Astrocyte of the spinal cord (primary cell): ENCODE measurements at regions not wholly inside any gene's neighbourhood (a gene's known extent, or its start where the extent isn't known, plus 50 kb on each side); places are given as distances from the start of the nearest gene placed in this dataset.

Source experiments
- DNase-seq: peaks from one replicate; pipeline ENCODE4 v3.0.0; 2011; ENCODE audit warnings: low read depth, low spot score
- H3K4me3 ChIP-seq: 2 replicates; pipeline ENCODE4 v1.5.1; 2011; ENCODE audit warnings: low read depth, mild to moderate bottlenecking, low read length, moderate library complexity
- CTCF ChIP-seq: IDR thresholded peaks from 2 replicates; pipeline ENCODE4 v1.5.1; 2012; ENCODE audit warnings: low read depth, mild to moderate bottlenecking, low read length, inconsistent platforms
- in situ Hi-C: cut with HindIII; loops from 2 replicates; pipeline ENCODE4 v1.10.0; 2017; ENCODE audit warnings: low sequenced_read_pairs

- in situ Hi-C loops = no loop called here
- no peak for TF ChIP-seq CTCF
- no peak overlapping the region for H3K4me3 ChIP-seq
- peak; percentile 10 for DNase-seq
These were observed 240.6 kb upstream of the TOPAZ1 start for GRCh38 chr3:44001072-44001471.

- TF ChIP-seq CTCF = no peak
- in situ Hi-C loops = no loop called here
- no peak for DNase-seq
- no peak overlapping the region for H3K4me3 ChIP-seq
These were observed 237.9 kb upstream of the TOPAZ1 start for GRCh38 chr3:44003801-44004200.

GRCh38 chr3:44011680-44012079, 230.0 kb upstream of the TOPAZ1 start:
- TF ChIP-seq CTCF = no peak
- no peak overlapping the region for H3K4me3 ChIP-seq
- no peak for DNase-seq
- in situ Hi-C loops = no loop called here

GRCh38 chr3:44012160-44012899, 229.4 kb upstream of the TOPAZ1 start:
- in situ Hi-C loops = no loop called here
- DNase-seq = no peak
- H3K4me3 ChIP-seq = no peak overlapping the region
- no peak for TF ChIP-seq CTCF

- no peak for DNase-seq
- in situ Hi-C loops = no loop called here
- no peak for TF ChIP-seq CTCF
- no peak overlapping the region for H3K4me3 ChIP-seq
These were observed 227.7 kb upstream of the TOPAZ1 start for GRCh38 chr3:44013967-44014366.

GRCh38 chr3:44015170-44015569, 226.5 kb upstream of the TOPAZ1 start:
- H3K4me3 ChIP-seq = no peak overlapping the region
- no peak for TF ChIP-seq CTCF
- in situ Hi-C loops = no loop called here
- no peak for DNase-seq

- in situ Hi-C loops = no loop called here
- no peak for TF ChIP-seq CTCF
- H3K4me3 ChIP-seq = no peak overlapping the region
- DNase-seq = no peak
These were observed 224.9 kb upstream of the TOPAZ1 start for GRCh38 chr3:44016818-44017217.
